K562 (cell line): ENCODE measurements at regions not wholly inside any gene's neighbourhood (a gene's known extent, or its start where the extent isn't known, plus 50 kb on each side); places are given as distances from the start of the nearest gene placed in this dataset.

ENCODE experiments used
- ATAC-seq: fragments of 200-7000 bp; cut with Tn5 transposase; 3 replicates; pipeline ENCODE4 v1.9.1; 2020; ENCODE audit warnings: moderate library complexity
- BruUV-seq: library from RNA; stranded (reverse); fragments of 400-500 nt; replicated peaks from 2 replicates; lab custom pipeline; 2021; lab: Mats Ljungman, UMichigan
- CTCF ChIA-PET: fragments of 300-600 bp; formaldehyde crosslinking; extraction: SDS; loops from one replicate; lab custom pipeline; 2021; ENCODE audit warnings: low intra/inter-chr PET ratio; lab: Yijun Ruan, JAX
- POLR2A ChIA-PET: fragments of 300-600, 350-650 bp; sonication (Branson Sonifier 250); formaldehyde crosslinking; extraction: SDS; loops from one replicate; lab custom pipeline; 2021; ENCODE audit warnings: antibody characterized with exemption, inconsistent platforms; lab: Yijun Ruan, JAX
- DNase-seq, 4 experiments: peaks; one replicate each; pipeline versions ENCODE4 v3.0.0 to v3.0.0-alpha.2; 2011 to 2018; ENCODE audit warnings: low spot score in 3 of 4, mixed read lengths in 3 of 4; ENCODE audit errors: extremely low read depth in 1 of 4
- FAIRE-seq: peaks from 2 replicates; lab custom pipeline; 2011; peaks lifted over from hg19 to GRCh38; lab: Jason Lieb, UNC
- H2AFZ ChIP-seq: 2 replicates; pipeline ENCODE4 v1.6.0; 2011; ENCODE audit warnings: low read depth, low read length, control low read depth, inconsistent platforms
- H3K27ac ChIP-seq: fragments of 200-600 bp; 3 replicates; pipeline ENCODE4 v1.8.0; 2011; ENCODE audit warnings: low read depth, mild to moderate bottlenecking, control low read depth, inconsistent platforms, low read length, moderate library complexity, mixed read lengths; ENCODE audit errors: extremely low read depth
- H3K27me3 ChIP-seq, 2 experiments: fragments of 300-600 bp in 1 of 2; 2 replicates in 1 of 2; 3 replicates in 1 of 2; pipeline versions ENCODE4 v1.6.0 to v1.8.0; 2011; ENCODE audit warnings: inconsistent platforms in 2 of 2, low read length in 2 of 2, mild to moderate bottlenecking in 1 of 2, mixed read lengths in 1 of 2, moderate library complexity in 1 of 2; ENCODE audit not compliant: control insufficient read depth in 2 of 2, insufficient read depth in 2 of 2
- H3K36me3 ChIP-seq: fragments of 300-600 bp; 3 replicates; pipeline ENCODE4 v1.8.0; 2011; ENCODE audit warnings: mild to moderate bottlenecking, low read length, inconsistent platforms; ENCODE audit not compliant: control insufficient read depth, insufficient read depth
- H3K4me1 ChIP-seq, 2 experiments: fragments of 200-600 bp in 1 of 2; replicated peaks in 1 of 2; 2 replicates in 1 of 2; 3 replicates in 1 of 2; pipeline versions ENCODE4 v1.5.1 to v1.8.0; 2011; ENCODE audit warnings: inconsistent platforms in 2 of 2, low read length in 2 of 2, mild to moderate bottlenecking in 1 of 2, mixed read lengths in 1 of 2, moderate library complexity in 1 of 2; ENCODE audit not compliant: control insufficient read depth in 2 of 2, insufficient read depth in 2 of 2
- H3K4me2 ChIP-seq: 2 replicates; pipeline ENCODE4 v1.6.1; 2011; ENCODE audit warnings: low read length, control low read depth, inconsistent platforms, mixed read lengths; ENCODE audit not compliant: insufficient read depth
- H3K4me3 ChIP-seq: fragments of 200-600 bp; sonication (generic), shearing (Covaris generic); 2 replicates; pipeline ENCODE4 v1.5.1; 2016; ENCODE audit warnings: control low read depth, inconsistent platforms
- H3K79me2 ChIP-seq: fragments of 200-600 bp; 3 replicates; pipeline ENCODE4 v1.8.0; 2011; ENCODE audit warnings: low read length, inconsistent platforms; ENCODE audit not compliant: control insufficient read depth, insufficient read depth
- H3K9ac ChIP-seq, 2 experiments: 2 replicates each; pipeline versions ENCODE4 v1.6.0 to v1.6.1; 2011; ENCODE audit warnings: low read depth in 2 of 2, low read length in 2 of 2, control low read depth in 1 of 2, inconsistent platforms in 1 of 2, mild to moderate bottlenecking in 1 of 2, mixed read lengths in 1 of 2; ENCODE audit not compliant: insufficient read depth in 1 of 2
- H3K9me1 ChIP-seq: one replicate; pipeline ENCODE4 v1.6.0; 2011; ENCODE audit warnings: inconsistent platforms, mild to moderate bottlenecking, low read length, moderate library complexity; ENCODE audit not compliant: control insufficient read depth, insufficient read depth
- H3K9me3 ChIP-seq: replicated peaks from 2 replicates; pipeline ENCODE4 v1.5.1; 2011; ENCODE audit warnings: low read depth, low read length, inconsistent platforms; ENCODE audit not compliant: control insufficient read depth, insufficient read depth
- H4K20me1 ChIP-seq: replicated peaks from 2 replicates; pipeline ENCODE4 v1.6.1; 2011; ENCODE audit warnings: low read length, inconsistent platforms, mixed read lengths; ENCODE audit not compliant: control insufficient read depth, insufficient read depth
- BACH1 ChIP-seq: fragments of 200-800 bp; sonication (Bioruptor generic); IDR thresholded peaks from 2 replicates; pipeline ENCODE4 v1.6.1; 2016; ENCODE audit warnings: missing genetic modification characterization, missing compliant biosample characterization
- CBX2 ChIP-seq: fragments of 200-600 bp; sonication (generic); IDR thresholded peaks from one replicate; pipeline ENCODE4 v1.6.1; 2012; ENCODE audit warnings: mild to moderate bottlenecking, low read length, inconsistent platforms; ENCODE audit not compliant: insufficient read depth, poor library complexity, severe bottlenecking
- CREBBP ChIP-seq: IDR thresholded peaks from one replicate; pipeline ENCODE4 v1.6.1; 2012; ENCODE audit warnings: low read depth, mild to moderate bottlenecking, control low read depth, inconsistent platforms, low read length
- CXXC5 ChIP-seq: fragments of 250-450 bp; sonication (Bioruptor Pico); IDR thresholded peaks from 2 replicates; pipeline ENCODE4 v1.8.0; 2022; ENCODE audit warnings: inconsistent platforms, mild to moderate bottlenecking, moderate library complexity
- ELK1 ChIP-seq: sonication (generic); formaldehyde crosslinking; IDR thresholded peaks from 2 replicates; pipeline ENCODE4 v1.8.1; 2022; ENCODE audit warnings: missing genetic modification reagents
- HMGXB4 ChIP-seq: sonication (generic); formaldehyde crosslinking; IDR thresholded peaks from 2 replicates; pipeline ENCODE4 v1.8.1; 2023; ENCODE audit warnings: mild to moderate bottlenecking, missing genetic modification reagents
- NCOA6 ChIP-seq: fragments of 450-650 bp; IDR thresholded peaks from 2 replicates; pipeline ENCODE4 v1.6.1; 2017; ENCODE audit warnings: mild to moderate bottlenecking
- NEUROD1 ChIP-seq: fragments of 150-350 bp; IDR thresholded peaks from 2 replicates; pipeline ENCODE4 v1.6.1; 2014; ENCODE audit warnings: borderline replicate concordance, low read length, low read depth; ENCODE audit not compliant: partially characterized antibody
- PHTF2 ChIP-seq: fragments of 250-450 bp; sonication (Bioruptor Pico); IDR thresholded peaks from 2 replicates; pipeline ENCODE4 v1.5.0; 2021; ENCODE audit warnings: mild to moderate bottlenecking
- TCF15 ChIP-seq: fragments of 250-450 bp; sonication (Bioruptor Pico); IDR thresholded peaks from 2 replicates; pipeline ENCODE4 v1.8.0; 2022; ENCODE audit warnings: moderate library complexity, mild to moderate bottlenecking, inconsistent platforms
- ZC3H11A ChIP-seq: IDR thresholded peaks from 2 replicates; pipeline ENCODE4 v1.6.1; 2012; ENCODE audit warnings: low read depth, low read length, improper control_type of control experiment
- ZKSCAN8 ChIP-seq: fragments of 200-800 bp; sonication (Bioruptor generic); IDR thresholded peaks from 2 replicates; pipeline ENCODE4 v1.6.1; 2016; ENCODE audit warnings: missing genetic modification characterization, missing compliant biosample characterization
- ZNF174 ChIP-seq: fragments of 250-450 bp; sonication (Bioruptor Pico); IDR thresholded peaks from 2 replicates; pipeline ENCODE4 v1.4.0; 2020; ENCODE audit warnings: mild to moderate bottlenecking
- ZNF324 ChIP-seq: fragments of 250-450 bp; sonication (Bioruptor Pico); IDR thresholded peaks from 2 replicates; pipeline ENCODE4 v1.4.0; 2020; ENCODE audit warnings: mild to moderate bottlenecking
- ZNF511 ChIP-seq: sonication (generic); formaldehyde crosslinking; IDR thresholded peaks from 2 replicates; pipeline ENCODE4 v1.8.0; 2022; ENCODE audit warnings: mild to moderate bottlenecking, missing genetic modification reagents
- ZNF655 ChIP-seq: fragments of 250-450 bp; sonication (Bioruptor Pico); IDR thresholded peaks from 2 replicates; pipeline ENCODE4 v1.5.0; 2021
- WGBS: fragments of 100-300 bp; shearing (Covaris generic); methylation state at CpG from one replicate; pipeline ENCODE4 v1.1.6; 2016; ENCODE audit warnings: low coverage, mixed read lengths; ENCODE audit not compliant: insufficient coverage; ENCODE audit errors: missing lambda C conversion rate; 5-methylcytosine and 5-hydroxymethylcytosine counted together
- in situ Hi-C: fragments of 300-500 bp; cut with MboI; formaldehyde crosslinking; loops from 4 replicates; pipeline ENCODE4 v1.15.0; 2018; ENCODE audit warnings: inconsistent platforms, mixed read lengths
- intact Hi-C: fragments of 100-400 bp; cut with micrococcal nuclease; formaldehyde crosslinking; loops from 2 replicates; pipeline ENCODE4 v1.14.2; 2022

GRCh38 chr2:17069564-17069963, 403.9 kb upstream of the CYRIA start (continued):
- no peak for TF ChIP-seq CREBBP

- no peaks in the 10 kb centered on the region for H3K4me1 ChIP-seq
- ChIA-PET CTCF (no interaction called here), POLR2A (no interaction called here)
- WGBS = 3% methylated on average over 4 of the region's 4 CpGs
- DNase-seq (no peak), FAIRE-seq (no peak), ATAC-seq (no peak)
- no peaks in the 10 kb centered on the region for H4K20me1 ChIP-seq
- H3K4me3 ChIP-seq = no peak overlapping the region
- no peaks in the 10 kb centered on the region for H3K9me3 ChIP-seq
- no peak overlapping the region for H3K4me2 ChIP-seq
- no peaks in the 10 kb centered on the region for H3K9me1 ChIP-seq
- H3K79me2 ChIP-seq = no peaks in the 10 kb centered on the region
- H3K36me3 ChIP-seq = no peaks in the 10 kb centered on the region
- BruUV-seq = no TSS peak
- in situ Hi-C loops = no loop called here
- H3K9ac ChIP-seq = no peak overlapping the region
- H3K27me3 ChIP-seq = no peaks in the 10 kb centered on the region
- no peak overlapping the region for H3K27ac ChIP-seq
- no peak overlapping the region for H2AFZ ChIP-seq
- intact Hi-C loops = loop anchor here (10.0 kb wide), 1 partner anchor 237 kb away; no protein-coding TSS in a partner anchor
- TF ChIP-seq ELK1 (CRISPR knock-in tag) = no peak
- no peak for TF ChIP-seq NEUROD1
- TF ChIP-seq BACH1 (tag) = no peak
- TF ChIP-seq PHTF2 = no peak
- TF ChIP-seq ZC3H11A = no peak
- no peak for TF ChIP-seq HMGXB4 (CRISPR knock-in tag)
- TF ChIP-seq ZNF324 (CRISPR knock-in tag) = no peak
- no peak for TF ChIP-seq ZNF655 (CRISPR knock-in tag)
- no peak for TF ChIP-seq NCOA6
- no peak for TF ChIP-seq CBX2
- TF ChIP-seq ZNF511 (CRISPR knock-in tag) = no peak
- TF ChIP-seq ZNF174 = no peak
- TF ChIP-seq CXXC5 (CRISPR knock-in tag) = no peak
- no peak for TF ChIP-seq TCF15 (CRISPR knock-in tag)
- TF ChIP-seq ZKSCAN8 (CRISPR knock-in tag) = no peak
Observed at GRCh38 chr2:17068021-17068420, 402.4 kb upstream of the CYRIA start.
